ENCODE measurements at regions not wholly inside any gene's neighbourhood (a gene's known extent, or its start where the extent isn't known, plus 50 kb on each side); places are given as distances from the start of the nearest gene placed in this dataset.
"Not testable (repeated sequence)": the region's sequence is repeated elsewhere in the genome, so short reads cannot be mapped to it uniquely, and the experiment has no call there.

GRCh38 chr3:75425379-75425778, 238.7 kb upstream of the FRG2C start:
- not testable (repeated sequence) for TF ChIP-seq CTCF, POLR2A, EP300 (IDR thresholded peaks at IDR 0.05)
